ENCODE measurements at regions not wholly inside any gene's neighbourhood (a gene's known extent, or its start where the extent isn't known, plus 50 kb on each side); places are given as distances from the start of the nearest gene placed in this dataset.
A peak's percentile ranks its signal among the peaks of the same experiment; 100 is the strongest.

- TF ChIP-seq YY1 (IDR thresholded peaks at IDR 0.05; ENCODE audit: low read depth, low read length), result no peak
- 0 out of 2 replicates have a peak, but pooled peaks have one; percentile 26 for TF ChIP-seq SRF (IDR thresholded peaks at IDR 0.05; ENCODE audit: low read depth, low read length)
Observed at GRCh38 chrX:95703696-95704095, 980.9 kb upstream of the DIAPH2 start (continued).

All from H1 (cell line).